Naive thymus-derived CD8-positive, alpha-beta T cell (primary cell): ENCODE measurements at regions not wholly inside any gene's neighbourhood (a gene's known extent, or its start where the extent isn't known, plus 50 kb on each side); places are given as distances from the start of the nearest gene placed in this dataset.

ENCODE experiments used
- ATAC-seq, 2 donors: fragments of 150-1000 bp; cut with Tn5 transposase in 1 of 2; sonication (Bioruptor Pico), chemical (Tn5 transposase) in 1 of 2; 1 replicate in 1 of 2; 2 replicates in 1 of 2; pipeline ENCODE4 v1.10.0; 2021; ENCODE audit warnings: mild to moderate bottlenecking in 2 of 2, moderate library complexity in 2 of 2
- POLR2A ChIA-PET: fragments of 350-600 bp; sonication (Branson Sonifier 250); formaldehyde crosslinking; loops from one replicate; lab custom pipeline; 2021; ENCODE audit warnings: antibody characterized with exemption; lab: Charles Lee
- DNase-seq, 10 donors: peaks; one replicate each; pipeline versions ENCODE4 v3.0.0 to v3.0.0-alpha.2; 2020 to 2022
- H3K27ac Mint-ChIP-seq, 10 donors: one replicate each; pipeline ENCODE4 v1.8.0; 2020 to 2022; ENCODE audit warnings: mild to moderate bottlenecking in 10 of 10, mixed read lengths in 10 of 10, moderate library complexity in 4 of 10, inconsistent platforms in 1 of 10
- H3K27me3 Mint-ChIP-seq, 5 donors: one replicate each; pipeline ENCODE4 v1.8.0; 2021 to 2022; ENCODE audit warnings: mixed read lengths in 5 of 5
- H3K36me3 Mint-ChIP-seq, 3 donors: one replicate each; pipeline ENCODE4 v1.8.0; 2020 to 2022; ENCODE audit warnings: mixed read lengths in 3 of 3, mild to moderate bottlenecking in 2 of 3, inconsistent platforms in 1 of 3
- H3K4me1 Mint-ChIP-seq, 4 donors: one replicate each; pipeline ENCODE4 v1.8.0; 2021 to 2022; ENCODE audit warnings: mixed read lengths in 4 of 4
- H3K4me3 Mint-ChIP-seq, 10 donors: one replicate each; pipeline ENCODE4 v1.8.0; 2020 to 2022; ENCODE audit warnings: mild to moderate bottlenecking in 10 of 10, mixed read lengths in 10 of 10, moderate library complexity in 6 of 10, inconsistent platforms in 1 of 10
- H3K9me3 Mint-ChIP-seq, 9 donors: one replicate each; pipeline ENCODE4 v1.8.0; 2020 to 2022; ENCODE audit warnings: mixed read lengths in 9 of 9, mild to moderate bottlenecking in 3 of 9, inconsistent platforms in 1 of 9, moderate library complexity in 1 of 9

DNA sequence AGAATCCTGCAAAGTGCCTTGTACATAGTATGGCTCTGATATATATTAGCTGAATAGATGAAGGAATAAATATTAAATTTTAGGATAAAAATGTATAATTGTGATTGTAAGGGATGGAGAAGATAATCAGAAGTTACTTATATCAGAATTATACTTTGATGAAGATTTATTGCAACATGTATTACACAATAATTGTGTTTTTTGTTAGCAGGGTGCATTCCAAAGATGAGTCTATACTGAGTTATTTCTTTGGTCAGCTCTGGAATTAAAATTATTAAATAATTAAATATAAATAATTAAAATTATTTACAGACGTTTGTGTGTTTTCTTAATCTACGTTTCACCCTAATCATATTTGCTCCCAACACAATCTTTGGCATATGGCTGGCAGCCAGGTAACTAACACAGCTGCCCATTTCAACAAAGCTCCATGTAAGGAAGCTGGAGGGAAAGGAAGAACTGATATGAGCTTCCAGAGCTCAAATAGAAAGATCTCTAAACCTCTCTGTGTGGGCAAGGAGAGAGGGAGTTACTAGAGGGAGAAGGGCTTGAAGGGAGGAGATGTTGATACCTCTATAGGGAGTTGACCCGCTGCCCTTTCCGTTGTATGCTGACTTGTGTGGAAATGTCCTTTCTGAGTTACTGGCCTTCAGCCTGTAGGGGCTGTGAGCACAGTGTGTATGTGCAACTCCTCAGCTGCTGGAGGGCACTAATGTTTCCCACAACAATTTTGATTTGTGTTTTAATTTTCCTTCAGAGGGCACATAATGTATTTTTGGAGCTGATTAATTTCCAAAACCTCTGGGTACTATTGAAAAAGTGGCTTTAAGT, 403.4 kb downstream of the MAN2A1 start:
- Mint-ChIP-seq H3K36me3 (no peaks in the 10 kb centered on the region), H3K27ac (no peak overlapping the region), H3K4me3 (no peak overlapping the region), H3K27me3 (no peaks in the 10 kb centered on the region), H3K4me1 (peaks cover 0 to 5% (median 2%) of the 10 kb centered on the region in 4 donors), H3K9me3 (no peaks in the 10 kb centered on the region)
- no peak for DNase-seq
- POLR2A ChIA-PET = no interaction called here
- ATAC-seq = no peak

DNA sequence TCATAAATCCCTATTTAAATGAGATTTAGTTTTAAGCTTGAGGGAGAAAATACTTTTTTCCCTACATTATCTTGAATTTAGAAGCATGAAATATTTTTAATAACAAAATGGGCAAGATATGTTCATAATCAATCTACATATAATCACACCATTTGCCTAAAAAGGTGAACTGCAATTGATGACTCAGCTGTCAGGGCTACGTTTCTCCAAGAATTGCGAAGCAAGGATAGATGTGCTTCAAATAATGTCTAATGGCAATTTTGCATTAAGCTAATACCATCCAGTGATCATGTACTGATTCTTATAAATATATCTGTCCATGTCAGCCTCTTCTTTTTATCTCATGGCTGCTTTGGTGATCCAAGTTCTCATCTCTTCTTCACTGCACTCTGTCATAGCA, 404.4 kb downstream of the MAN2A1 start:
- Mint-ChIP-seq H3K27ac (no peak overlapping the region), H3K4me1 (peaks cover 0 to 5% (median 2%) of the 10 kb centered on the region in 4 donors), H3K4me3 (no peak overlapping the region), H3K36me3 (no peaks in the 10 kb centered on the region), H3K27me3 (no peaks in the 10 kb centered on the region), H3K9me3 (no peaks in the 10 kb centered on the region)
- ATAC-seq (no peak), DNase-seq (no peak)
- POLR2A ChIA-PET = no interaction called here

DNA sequence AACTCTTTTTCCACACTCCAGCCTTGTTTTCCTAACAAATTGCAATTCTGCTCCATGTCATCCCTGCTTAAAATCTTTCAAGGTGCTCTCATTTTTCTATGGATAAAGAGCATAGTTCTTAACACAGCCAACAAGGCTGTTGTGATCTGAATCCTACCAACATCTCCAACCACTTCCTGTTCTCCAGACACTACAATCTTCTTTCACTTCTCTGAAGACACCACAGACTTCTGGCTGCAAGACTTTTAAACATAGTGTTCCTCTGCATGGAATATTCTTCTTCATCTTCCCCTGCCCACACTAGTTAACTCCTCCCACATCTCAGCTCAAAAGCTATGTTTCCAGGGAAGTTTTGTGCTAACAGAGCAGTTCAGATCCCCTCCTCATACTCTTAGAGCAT, 404.8 kb downstream of the MAN2A1 start:
- Mint-ChIP-seq H3K9me3 (no peaks in the 10 kb centered on the region), H3K36me3 (no peaks in the 10 kb centered on the region), H3K4me3 (no peak overlapping the region), H3K4me1 (peaks cover 0 to 5% (median 3%) of the 10 kb centered on the region in 4 donors), H3K27ac (no peak overlapping the region), H3K27me3 (no peaks in the 10 kb centered on the region)
- POLR2A ChIA-PET = no interaction called here
- ATAC-seq (no peak), DNase-seq (no peak)

DNA sequence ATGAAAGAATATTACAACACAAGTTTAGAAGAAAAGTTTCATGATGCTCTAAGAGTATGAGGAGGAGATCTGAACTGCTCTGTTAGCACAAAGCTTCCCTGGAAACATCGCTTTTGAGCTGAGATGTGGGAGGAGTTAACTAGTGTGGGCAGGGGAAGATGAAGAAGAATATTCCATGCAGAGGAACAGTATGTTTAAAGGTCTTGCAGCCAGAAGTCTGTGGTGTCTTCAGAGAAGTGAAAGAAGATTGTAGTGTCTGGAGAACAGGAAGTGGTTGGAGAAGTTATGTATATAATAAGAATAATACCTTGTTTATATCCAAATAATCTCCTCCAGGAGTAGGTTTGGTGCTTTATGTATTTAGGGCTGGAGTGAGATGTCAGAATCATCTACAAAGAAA, 406.7 kb downstream of the MAN2A1 start:
- Mint-ChIP-seq H3K36me3 (no peaks in the 10 kb centered on the region), H3K27me3 (no peaks in the 10 kb centered on the region), H3K9me3 (no peaks in the 10 kb centered on the region), H3K27ac (no peak overlapping the region), H3K4me1 (peaks cover 0 to 5% (median 3%) of the 10 kb centered on the region in 4 donors), H3K4me3 (no peak overlapping the region)
- ATAC-seq = peak; percentile 25 to 60
- no peak for DNase-seq
- POLR2A ChIA-PET = no interaction called here

DNA sequence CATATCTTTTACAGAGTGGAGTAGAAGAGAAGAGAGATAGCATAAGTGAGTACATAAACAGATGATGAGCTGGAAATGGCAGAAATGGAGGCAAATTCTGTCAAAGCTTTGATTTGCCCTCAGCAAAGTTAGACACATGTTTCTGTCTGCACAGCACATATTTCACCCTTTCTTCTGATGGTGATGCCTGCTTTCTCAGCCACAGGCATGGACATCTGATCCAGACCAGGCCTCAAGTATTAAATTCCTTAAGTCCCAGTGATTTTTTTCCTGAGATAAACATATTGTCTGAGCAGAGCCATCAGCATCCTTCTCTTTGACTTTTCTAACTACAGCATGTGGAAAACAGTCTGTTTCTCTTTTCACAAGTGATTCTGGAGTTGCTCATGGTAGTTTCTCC, 409.8 kb downstream of the MAN2A1 start:
- no peak for DNase-seq
- H3K27ac Mint-ChIP-seq = no peak overlapping the region
- ATAC-seq = no peak
- H3K9me3 Mint-ChIP-seq = no peaks in the 10 kb centered on the region
- peaks cover 6 to 18% (median 15%) of the 10 kb centered on the region in 4 donors for H3K4me1 Mint-ChIP-seq
- POLR2A ChIA-PET = no interaction called here
- no peak overlapping the region for H3K4me3 Mint-ChIP-seq
- H3K36me3 Mint-ChIP-seq = no peaks in the 10 kb centered on the region
- H3K27me3 Mint-ChIP-seq = no peaks in the 10 kb centered on the region

DNA sequence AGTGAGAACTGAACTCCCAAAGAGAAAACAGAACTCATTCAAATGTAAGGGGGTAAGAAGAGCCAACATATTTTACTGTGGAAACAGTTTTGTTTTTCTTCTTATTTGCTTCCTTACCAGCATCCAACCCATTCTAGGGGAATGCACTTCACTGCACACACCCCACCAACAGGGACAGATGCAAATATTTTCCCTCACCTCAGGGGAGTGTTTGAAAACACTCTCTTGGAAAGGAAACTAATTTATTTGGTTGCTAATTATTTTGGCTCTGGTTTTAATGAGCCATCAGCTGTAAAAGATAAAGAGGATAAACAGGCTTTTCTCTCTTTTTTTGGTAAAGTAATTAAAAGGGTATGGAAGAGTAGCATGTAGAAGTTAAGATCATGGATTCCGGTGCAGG, 413.4 kb downstream of the MAN2A1 start:
- H3K4me3 Mint-ChIP-seq = peak overlapping the region in 1 of 10 donors; percentile 41
- ATAC-seq (no peak), DNase-seq (no peak)
- H3K27ac Mint-ChIP-seq = no peak overlapping the region
- H3K36me3 Mint-ChIP-seq = no peaks in the 10 kb centered on the region
- H3K9me3 Mint-ChIP-seq = no peaks in the 10 kb centered on the region
- H3K4me1 Mint-ChIP-seq = peaks cover 19 to 43% (median 33%) of the 10 kb centered on the region in 4 donors
- no peaks in the 10 kb centered on the region for H3K27me3 Mint-ChIP-seq
- POLR2A ChIA-PET = no interaction called here

DNA sequence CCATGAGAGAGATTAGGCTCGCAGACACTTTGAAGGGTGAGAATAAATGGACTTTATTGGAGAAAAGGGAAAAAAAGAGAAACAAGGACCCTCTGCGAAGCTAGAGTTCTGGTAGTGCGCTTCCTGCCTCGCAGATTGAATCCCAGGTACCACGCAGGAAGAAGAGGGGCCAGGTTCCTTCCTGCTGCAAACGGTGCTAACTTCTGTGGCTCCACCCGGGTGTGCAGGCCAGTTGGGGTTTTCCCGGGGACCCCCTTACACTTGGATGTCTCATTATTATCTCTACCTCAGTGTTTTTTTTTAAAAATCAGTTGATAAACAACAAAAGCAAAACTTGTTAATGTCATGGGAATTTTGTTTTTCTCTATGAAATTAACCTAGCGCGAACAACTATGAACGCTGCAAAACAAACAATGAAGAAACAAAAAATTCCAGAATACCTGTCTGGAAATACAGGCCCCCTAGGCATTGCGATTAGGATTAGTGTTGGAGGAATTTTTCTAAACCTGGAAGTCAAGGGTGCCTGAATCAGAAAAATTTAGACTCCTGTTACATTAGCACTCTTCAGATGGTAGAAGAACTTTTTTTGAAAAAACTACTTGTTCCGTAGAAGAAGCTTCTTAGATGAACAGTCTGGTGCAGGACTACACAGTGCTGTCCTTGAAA, 414.5 kb downstream of the MAN2A1 start:
- Mint-ChIP-seq H3K27ac (peak overlapping the region in 1 of 10 donors; percentile 44), H3K4me3 (peak overlapping the region in 9 of 10 donors; percentile 1 to 67 (median 41)), H3K36me3 (no peaks in the 10 kb centered on the region), H3K4me1 (peaks cover 17 to 43% (median 33%) of the 10 kb centered on the region in 4 donors), H3K27me3 (no peaks in the 10 kb centered on the region), H3K9me3 (no peaks in the 10 kb centered on the region)
- DNase-seq (no peak), ATAC-seq (peak in 1 of 2 donors; percentile 50)
- POLR2A ChIA-PET = no interaction called here

DNA sequence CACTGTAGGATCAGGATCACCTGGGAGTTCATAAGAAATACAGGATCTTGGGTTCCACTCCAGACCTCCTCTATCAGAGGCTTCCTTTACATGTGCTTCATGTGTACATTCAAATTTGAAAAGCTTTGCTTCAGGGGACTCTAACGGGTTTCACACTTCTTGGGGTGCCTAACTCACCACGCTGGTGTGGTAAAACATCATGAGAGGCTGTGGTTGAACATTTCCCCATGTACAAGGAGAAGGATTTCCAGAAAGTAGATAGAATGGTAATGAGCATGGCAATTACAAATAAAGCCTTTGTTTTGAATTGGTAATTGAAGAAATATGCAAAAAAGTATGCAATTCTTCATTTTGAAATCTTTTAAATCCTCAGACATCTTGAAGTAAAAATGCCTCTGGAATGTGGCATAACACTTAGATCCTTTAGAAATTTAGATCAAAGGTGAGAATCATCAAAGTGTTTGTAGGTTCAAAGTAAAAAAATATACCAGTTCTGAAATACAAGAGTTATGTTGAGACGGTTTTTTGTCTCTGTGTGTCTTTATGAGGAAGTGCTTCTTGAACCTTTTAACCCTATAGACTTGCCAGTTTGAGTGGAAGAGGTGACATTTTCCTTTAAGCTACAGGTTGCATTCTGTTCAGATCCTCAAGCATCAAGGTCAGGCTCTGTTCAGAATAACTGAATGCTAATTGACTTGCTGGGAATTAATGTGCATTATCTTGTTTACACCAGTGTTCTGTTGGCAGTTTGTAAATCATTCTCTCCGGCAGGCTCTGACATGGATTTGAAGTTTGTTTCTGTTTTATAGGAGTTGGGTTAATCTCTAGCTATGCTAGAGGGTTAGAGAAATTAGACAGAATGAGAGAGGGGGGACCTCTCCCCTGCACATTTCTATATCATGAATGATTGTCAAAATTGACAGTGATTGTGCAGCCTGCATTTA, 415.3 kb downstream of the MAN2A1 start:
- no peaks in the 10 kb centered on the region for H3K27me3 Mint-ChIP-seq
- no peak for DNase-seq
- H3K4me3 Mint-ChIP-seq = peak overlapping the region in 6 of 10 donors; percentile 1 to 42 (median 32)
- peak overlapping the region in 3 of 10 donors; percentile 13 to 70 (median 26) for H3K27ac Mint-ChIP-seq
- POLR2A ChIA-PET = no interaction called here
- peak in 1 of 2 donors; percentile 35 for ATAC-seq
- no peaks in the 10 kb centered on the region for H3K36me3 Mint-ChIP-seq
- no peaks in the 10 kb centered on the region for H3K9me3 Mint-ChIP-seq
- H3K4me1 Mint-ChIP-seq = peaks cover 17 to 43% (median 32%) of the 10 kb centered on the region in 4 donors

DNA sequence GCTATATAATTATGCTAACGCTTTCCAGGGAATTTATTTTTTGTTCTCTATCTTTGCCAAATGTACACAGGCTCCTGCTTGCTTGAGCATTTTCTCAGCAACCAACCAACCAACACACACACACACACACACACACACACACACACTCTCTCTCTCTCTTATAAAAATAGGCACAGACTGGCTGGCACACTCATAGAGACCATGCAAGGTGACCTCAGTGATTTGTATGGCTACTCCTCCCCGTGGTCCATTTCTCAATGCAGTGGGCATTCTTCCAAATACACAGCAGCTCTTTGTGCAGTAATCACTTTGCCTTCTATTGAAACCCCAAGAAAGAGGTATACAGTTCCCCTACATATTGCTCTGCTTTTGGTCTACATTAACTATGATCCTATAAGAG, 416.0 kb downstream of the MAN2A1 start:
- H3K27ac Mint-ChIP-seq = no peak overlapping the region
- H3K4me3 Mint-ChIP-seq = peak overlapping the region in 1 of 10 donors; percentile 24
- H3K9me3 Mint-ChIP-seq = no peaks in the 10 kb centered on the region
- peaks cover 17 to 43% (median 32%) of the 10 kb centered on the region in 4 donors for H3K4me1 Mint-ChIP-seq
- POLR2A ChIA-PET = interaction anchor here (0.6 kb wide), 1 partner anchor 79 kb away, joined by 3 read pairs; no protein-coding TSS in a partner anchor
- H3K36me3 Mint-ChIP-seq = no peaks in the 10 kb centered on the region
- DNase-seq (no peak), ATAC-seq (no peak)
- H3K27me3 Mint-ChIP-seq = no peaks in the 10 kb centered on the region

DNA sequence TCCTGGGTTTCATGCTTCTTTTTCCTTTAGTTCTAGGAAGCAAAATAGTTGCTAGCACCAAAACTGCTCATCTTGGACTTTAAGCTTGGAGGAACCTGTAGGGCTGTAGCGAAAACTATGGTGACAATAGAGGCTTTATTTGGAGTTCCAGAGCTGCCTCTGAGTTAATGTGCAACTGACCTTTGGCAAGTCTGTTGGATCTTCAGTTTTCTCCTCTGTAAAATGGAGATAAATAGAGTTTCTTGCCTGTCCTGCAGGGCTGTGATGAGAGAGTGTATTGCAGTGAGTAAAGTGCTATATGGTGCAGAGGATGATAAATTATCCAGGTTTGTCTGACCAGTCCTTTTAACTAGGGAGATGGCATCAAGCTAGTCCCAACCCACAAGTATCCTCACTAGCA, 417.0 kb downstream of the MAN2A1 start:
- DNase-seq (no peak), ATAC-seq (no peak)
- Mint-ChIP-seq H3K27ac (no peak overlapping the region), H3K4me1 (peaks cover 17 to 43% (median 32%) of the 10 kb centered on the region in 4 donors), H3K4me3 (no peak overlapping the region), H3K9me3 (no peaks in the 10 kb centered on the region), H3K27me3 (no peaks in the 10 kb centered on the region), H3K36me3 (no peaks in the 10 kb centered on the region)
- POLR2A ChIA-PET = no interaction called here

DNA sequence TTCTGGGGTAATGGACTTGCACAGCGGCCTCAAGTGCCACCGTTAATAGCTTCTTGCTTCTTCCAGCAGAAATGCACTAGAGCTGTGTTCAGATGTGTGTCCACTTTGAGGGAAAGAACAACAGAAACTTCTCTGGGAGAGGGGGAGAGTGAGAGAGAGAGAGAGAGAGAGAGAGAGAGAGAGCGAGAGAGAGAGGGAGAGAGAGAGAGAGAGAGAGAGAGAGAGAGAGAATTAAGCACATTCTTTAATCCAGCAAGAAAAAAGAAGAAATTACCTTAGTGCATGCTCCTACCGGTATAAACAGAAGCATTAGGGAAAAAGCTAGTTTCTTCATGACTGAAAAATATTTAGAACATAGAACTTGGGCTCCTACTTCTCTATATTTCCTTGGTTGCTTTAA, 418.8 kb downstream of the MAN2A1 start:
- Mint-ChIP-seq H3K9me3 (no peaks in the 10 kb centered on the region), H3K27ac (no peak overlapping the region), H3K27me3 (no peaks in the 10 kb centered on the region), H3K4me3 (peak overlapping the region in 1 of 10 donors; percentile 0), H3K36me3 (no peaks in the 10 kb centered on the region), H3K4me1 (peaks cover 17 to 40% (median 30%) of the 10 kb centered on the region in 4 donors)
- DNase-seq (no peak), ATAC-seq (no peak)
- POLR2A ChIA-PET = interaction anchor here (0.7 kb wide), 1 partner anchor 519 kb away, joined by 6 read pairs; no protein-coding TSS in a partner anchor

DNA sequence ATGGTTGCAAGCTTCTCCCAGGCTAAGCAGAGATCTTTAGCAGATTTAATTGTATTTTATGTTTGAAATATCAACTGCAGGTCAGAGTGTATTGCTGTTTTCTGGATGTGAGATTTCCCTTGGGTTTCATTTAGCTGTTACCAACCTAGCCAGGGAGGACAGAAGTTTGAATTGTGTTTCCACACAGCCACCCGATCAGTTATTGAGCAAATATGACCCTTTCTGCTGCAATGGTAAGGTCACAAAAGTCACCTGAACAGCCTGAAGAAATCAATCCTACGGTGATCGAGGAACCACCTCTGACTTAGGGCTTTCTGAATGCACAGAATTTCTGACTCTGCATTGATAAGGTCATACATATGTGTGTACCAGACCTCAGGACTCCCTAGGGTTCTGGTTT, 419.9 kb downstream of the MAN2A1 start:
- no peaks in the 10 kb centered on the region for H3K27me3 Mint-ChIP-seq
- ATAC-seq = no peak
- H3K36me3 Mint-ChIP-seq = no peaks in the 10 kb centered on the region
- no peak overlapping the region for H3K27ac Mint-ChIP-seq
- H3K4me3 Mint-ChIP-seq = no peak overlapping the region
- no peaks in the 10 kb centered on the region for H3K9me3 Mint-ChIP-seq
- POLR2A ChIA-PET = no interaction called here
- DNase-seq = no peak
- peaks cover 12 to 28% (median 18%) of the 10 kb centered on the region in 4 donors for H3K4me1 Mint-ChIP-seq
